HG02840 (cell line): ENCODE measurements at regions not wholly inside any gene's neighbourhood (a gene's known extent, or its start where the extent isn't known, plus 50 kb on each side); places are given as distances from the start of the nearest gene placed in this dataset.

ENCODE experiments used
- ATAC-seq: cut with Tn5 transposase; IDR thresholded peaks from one replicate; pipeline ENCODE4 v1.9.1; 2021; ENCODE audit warnings: mild to moderate bottlenecking, moderate library complexity, moderate number of reproducible peaks; ENCODE audit not compliant: unreplicated experiment, low FRiP score

GRCh38 chr3:80152692-80153091 is 384.9 kb upstream of the ROBO1 start:
- no peak for ATAC-seq

- ATAC-seq: no peak
These were observed 374.9 kb upstream of the ROBO1 start for GRCh38 chr3:80142714-80143113.

- ATAC-seq: no peak
These were observed 373.8 kb upstream of the ROBO1 start for GRCh38 chr3:80141557-80141956.

- no peak for ATAC-seq
These were observed 348.5 kb upstream of the ROBO1 start for GRCh38 chr3:80116281-80116680.

DNA sequence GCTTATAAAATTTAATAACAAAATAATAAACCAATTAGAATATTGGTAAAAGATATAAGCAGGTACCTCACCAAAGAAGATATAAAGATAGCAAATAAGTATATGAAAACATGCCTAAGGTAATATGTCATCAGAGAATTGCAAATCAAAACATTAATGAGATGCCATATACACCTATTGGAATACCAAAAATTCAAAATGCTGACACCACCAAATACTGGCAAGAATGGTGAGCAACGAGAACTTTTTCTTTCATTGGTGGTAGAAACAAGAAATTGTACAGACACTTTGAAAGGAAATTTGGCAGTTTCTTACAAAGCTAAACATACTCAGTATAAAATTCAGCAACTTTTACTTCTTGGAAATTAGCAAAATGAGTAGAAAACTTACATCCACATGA is 346.9 kb upstream of the ROBO1 start:
- ATAC-seq: no peak

DNA sequence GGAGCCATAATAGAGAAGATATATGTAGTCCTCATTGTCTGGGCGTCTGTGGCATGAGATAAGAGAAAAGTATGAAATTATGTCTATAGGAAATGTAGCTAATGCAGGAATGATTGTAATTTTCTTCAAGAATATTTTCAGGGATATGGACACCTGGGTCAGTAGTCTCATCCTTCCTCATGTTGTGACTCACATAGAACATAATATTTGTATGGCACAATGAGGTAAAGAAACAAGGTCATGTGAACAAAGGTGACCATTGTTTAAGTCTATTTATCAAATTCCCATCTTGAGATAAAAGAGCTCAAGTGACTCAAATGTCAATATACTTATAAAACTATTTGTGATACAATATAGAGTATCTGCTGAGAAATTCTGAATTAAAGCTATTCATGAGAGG is 345.5 kb upstream of the ROBO1 start:
- ATAC-seq: no peak

DNA sequence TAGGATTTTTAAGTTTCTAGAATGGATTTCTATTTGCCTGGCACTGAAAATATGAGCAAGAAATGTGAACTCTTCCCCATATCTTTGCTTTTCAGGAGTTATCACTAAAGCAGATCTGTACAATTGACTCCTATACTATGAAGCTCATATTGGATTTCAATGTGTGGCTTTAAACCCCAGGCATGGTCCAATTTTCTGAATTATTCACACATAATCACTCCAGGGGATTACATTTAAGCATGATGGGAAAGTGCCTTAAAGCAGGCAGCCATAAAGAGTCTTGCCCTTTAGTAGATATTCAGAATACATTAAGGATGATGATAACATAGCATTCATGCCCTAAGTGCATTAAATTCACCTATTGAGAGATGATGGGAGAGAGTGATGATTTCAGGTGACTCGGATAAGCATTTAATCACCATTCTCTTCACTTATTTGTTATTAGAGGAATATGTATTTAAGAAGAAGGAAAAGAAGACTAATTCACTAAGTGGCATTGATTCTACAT is 331.8 kb upstream of the ROBO1 start:
- no peak for ATAC-seq

- no peak for ATAC-seq
These were observed 329.9 kb upstream of the ROBO1 start for GRCh38 chr3:80097674-80098073.

DNA sequence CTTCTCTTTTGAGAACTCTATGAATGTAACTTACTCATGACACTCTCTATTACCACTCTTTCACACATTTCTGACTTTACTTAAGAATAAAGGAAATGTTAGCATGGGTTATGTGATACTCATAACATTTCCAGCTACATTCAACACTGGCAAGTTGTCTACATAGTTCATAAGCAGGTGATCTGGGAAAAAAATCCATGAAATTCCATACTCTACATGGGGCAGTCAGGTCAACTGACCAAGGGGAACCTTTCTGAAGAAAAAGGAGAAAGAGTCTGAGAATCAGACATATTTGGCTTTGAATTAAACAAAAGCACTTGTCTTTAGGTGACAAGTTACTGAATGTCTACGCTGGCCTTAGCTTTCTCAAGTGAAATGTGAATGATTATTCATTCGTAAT is 329.1 kb upstream of the ROBO1 start:
- no peak for ATAC-seq

DNA sequence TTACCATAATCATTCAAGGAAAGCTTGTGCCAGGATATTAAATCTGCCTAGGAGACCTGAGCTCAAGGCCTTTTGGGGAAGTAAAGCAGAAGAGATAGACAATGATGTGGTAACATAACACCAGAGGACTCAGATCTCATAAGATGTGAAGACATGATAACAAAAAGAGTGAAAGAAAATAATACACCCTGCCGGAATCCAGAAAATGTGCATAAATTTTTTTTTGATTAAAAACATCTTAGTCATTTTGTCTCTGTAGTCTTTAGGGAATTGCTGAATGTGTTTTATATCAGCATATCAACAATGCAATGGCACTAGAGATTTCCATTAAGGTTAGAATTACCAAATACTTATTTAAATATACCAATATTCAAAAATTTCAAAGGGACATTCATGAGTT is 326.8 kb upstream of the ROBO1 start:
- ATAC-seq: no peak

GRCh38 chr3:80087767-80088166 is 320.0 kb upstream of the ROBO1 start:
- no peak for ATAC-seq

- ATAC-seq: no peak
These were observed 318.6 kb upstream of the ROBO1 start for GRCh38 chr3:80086426-80086825.

DNA sequence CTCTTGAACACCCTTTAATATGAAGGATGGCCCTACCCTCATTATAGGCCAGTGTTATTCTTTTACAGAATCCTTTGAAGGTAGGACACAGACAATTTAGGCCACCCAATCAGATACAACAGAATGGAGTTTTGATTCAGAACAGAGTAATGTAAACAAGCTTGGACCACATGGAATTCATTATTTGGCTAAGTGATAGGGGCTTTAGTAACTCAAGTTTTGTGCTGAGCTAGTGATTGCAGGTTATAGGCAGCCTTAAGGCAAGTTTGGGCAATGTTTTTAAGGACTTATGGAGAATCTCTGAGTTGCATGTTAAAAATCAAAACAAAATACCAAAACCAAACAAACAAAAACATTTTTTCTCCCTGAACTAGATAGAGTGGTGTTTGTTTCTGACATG is 312.1 kb upstream of the ROBO1 start:
- no peak for ATAC-seq

- ATAC-seq: no peak
These were observed 300.7 kb upstream of the ROBO1 start for GRCh38 chr3:80068459-80068858.

- no peak for ATAC-seq
These were observed 295.7 kb upstream of the ROBO1 start for GRCh38 chr3:80063535-80063934.

GRCh38 chr3:80060664-80061063 is 292.9 kb upstream of the ROBO1 start:
- no peak for ATAC-seq

GRCh38 chr3:80055306-80055705 is 287.5 kb upstream of the ROBO1 start:
- ATAC-seq: no peak

DNA sequence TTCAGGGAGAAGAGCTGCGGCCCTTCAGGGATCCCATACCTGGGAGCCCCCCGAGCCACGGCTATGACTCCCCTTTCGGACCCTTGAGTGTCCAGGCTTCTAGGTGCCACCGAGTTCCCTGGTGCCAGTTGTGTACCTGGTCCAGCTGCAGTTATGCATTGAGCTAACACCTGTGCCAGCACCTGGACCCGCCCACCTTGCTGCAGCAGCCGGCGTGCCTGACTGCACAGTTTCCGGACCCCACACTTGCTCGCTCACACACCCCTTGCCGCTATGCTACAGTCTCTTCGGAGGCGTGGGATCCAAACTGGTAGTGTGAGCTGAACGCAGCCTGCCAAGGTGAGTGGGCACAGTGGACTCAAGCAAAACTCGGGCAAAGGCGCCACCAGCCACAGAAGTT is 284.5 kb upstream of the ROBO1 start:
- no peak for ATAC-seq

- no peak for ATAC-seq
These were observed 283.8 kb upstream of the ROBO1 start for GRCh38 chr3:80051602-80051962.

GRCh38 chr3:80050826-80051601 is 283.2 kb upstream of the ROBO1 start:
- ATAC-seq: no peak

DNA sequence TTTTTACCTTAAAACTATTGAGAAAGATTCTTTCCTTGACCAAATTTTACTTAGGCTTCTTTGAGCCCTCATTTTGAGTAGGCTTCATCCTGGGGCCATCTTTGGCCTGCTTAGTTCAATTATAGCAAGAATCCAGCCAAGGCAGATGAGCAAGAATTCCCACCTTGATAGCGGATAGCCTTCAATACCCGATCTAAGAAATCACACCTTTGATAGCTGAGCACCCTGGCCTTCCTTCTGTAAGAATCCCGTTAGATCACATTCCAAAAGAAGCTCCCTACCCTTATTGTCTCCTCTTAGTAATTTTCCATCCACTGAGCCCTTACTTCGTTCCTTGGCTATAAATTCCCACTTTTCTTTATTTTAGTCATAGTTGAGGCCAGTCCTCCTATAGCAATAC is 275.4 kb upstream of the ROBO1 start:
- no peak for ATAC-seq

- no peak for ATAC-seq
These were observed 272.3 kb upstream of the ROBO1 start for GRCh38 chr3:80040067-80040466.

DNA sequence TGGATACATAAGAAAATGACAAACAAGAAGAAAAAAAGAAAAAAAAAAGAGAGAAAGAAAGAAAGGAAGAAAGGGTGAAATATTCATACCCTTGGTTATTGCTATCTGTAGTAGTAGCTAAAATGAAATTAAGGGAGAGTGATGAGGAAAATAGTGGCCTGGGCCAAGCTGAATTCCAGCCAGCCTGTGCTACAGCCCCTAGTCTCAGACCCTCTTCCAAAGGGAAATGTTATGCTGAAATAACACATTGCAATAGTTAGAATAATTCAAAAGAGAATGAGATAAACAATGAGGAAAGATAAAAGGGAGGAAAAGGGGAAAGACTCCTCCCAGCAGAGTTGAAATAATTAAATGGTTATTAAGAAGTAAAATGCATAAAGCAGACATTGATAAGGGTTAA is 268.4 kb upstream of the ROBO1 start:
- no peak for ATAC-seq
